HCT116 (cell line): ENCODE measurements at regions not wholly inside any gene's neighbourhood (a gene's known extent, or its start where the extent isn't known, plus 50 kb on each side); places are given as distances from the start of the nearest gene placed in this dataset.

Experiments used
- ATAC-seq: fragments of 200-7000 bp; cut with Tn5 transposase; 2 replicates; pipeline ENCODE4 v1.9.1; 2020; ENCODE audit warnings: mild to moderate bottlenecking, moderate library complexity
- BruUV-seq: library from RNA; stranded (reverse); fragments of 400-500 nt; replicated peaks from 2 replicates; lab custom pipeline; 2021; lab: Mats Ljungman, UMichigan
- CTCF ChIA-PET: fragments of 300-600 bp; sonication (Branson Sonifier 250); formaldehyde crosslinking; loops from one replicate; lab custom pipeline; 2021; ENCODE audit warnings: antibody characterized with exemption; lab: Charles Lee
- POLR2A ChIA-PET: fragments of 300-600, 350-600 bp; sonication (Branson Sonifier 250); formaldehyde crosslinking; loops from one replicate; lab custom pipeline; 2021; ENCODE audit warnings: antibody characterized with exemption; lab: Charles Lee
- RAD21 ChIA-PET, 2 experiments: fragments of 300-600 bp; sonication (Branson Sonifier 250); formaldehyde crosslinking; loops; one replicate each; lab custom pipeline; 2023; ENCODE audit warnings: low total read pairs in 2 of 2; ENCODE audit not compliant: uncharacterized antibody in 2 of 2, unreplicated experiment in 2 of 2, low non-redundant PET in 1 of 2; lab: Charles Lee
- DNase-seq: peaks from one replicate; pipeline ENCODE4 v3.0.0-alpha.2; 2010; ENCODE audit warnings: low read depth, low spot score
- H2AFZ ChIP-seq: fragments of 200-600 bp; shearing (Covaris generic), sonication (generic); 2 replicates; pipeline ENCODE4 v1.6.1; 2017; ENCODE audit warnings: low read depth, mixed run types, mixed read lengths, antibody characterized with exemption, low read length; ENCODE audit not compliant: poor library complexity, severe bottlenecking
- H3K27ac ChIP-seq: 2 replicates; pipeline ENCODE4 v1.5.1; 2012; ENCODE audit warnings: low read depth, low read length
- H3K27me3 ChIP-seq: fragments of 200-600 bp; sonication (generic); 2 replicates; pipeline ENCODE4 v1.6.1; 2016; ENCODE audit warnings: mixed run types, low read length, mixed read lengths; ENCODE audit not compliant: insufficient read depth
- H3K36me3 ChIP-seq, 2 experiments: fragments of 200-500 bp in 1 of 2; fragments of 200-600 bp in 1 of 2; sonication (Bioruptor generic) in 1 of 2; sonication (generic) in 1 of 2; 2 replicates each; pipeline versions ENCODE4 v1.5.1 to v1.6.1; 2014 to 2016; ENCODE audit warnings: low read length in 2 of 2, inconsistent platforms in 1 of 2, mixed read lengths in 1 of 2, mixed run types in 1 of 2; ENCODE audit not compliant: insufficient read depth in 2 of 2, control insufficient read depth in 1 of 2
- H3K4me1 ChIP-seq, 2 experiments: fragments of 200-600 bp in 1 of 2; sonication (generic) in 1 of 2; 2 replicates each; pipeline versions ENCODE4 v1.5.1 to v1.6.1; 2012 to 2017; ENCODE audit warnings: low read length in 2 of 2, inconsistent platforms in 1 of 2, mild to moderate bottlenecking in 1 of 2, mixed read lengths in 1 of 2, mixed run types in 1 of 2, moderate library complexity in 1 of 2; ENCODE audit not compliant: insufficient read depth in 2 of 2, control insufficient read depth in 1 of 2
- H3K4me2 ChIP-seq: fragments of 200-600 bp; sonication (generic); 2 replicates; pipeline ENCODE4 v1.6.1; 2017; ENCODE audit warnings: mixed run types, low read length, mixed read lengths
- H3K4me3 ChIP-seq, 2 experiments: fragments of 200-600 bp in 1 of 2; sonication (generic) in 1 of 2; replicated peaks in 1 of 2; 2 replicates each; pipeline ENCODE4 v1.5.1; 2011 to 2016; ENCODE audit warnings: low read length in 2 of 2, control low read depth in 1 of 2, low read depth in 1 of 2, mild to moderate bottlenecking in 1 of 2, mixed read lengths in 1 of 2, mixed run types in 1 of 2
- H3K79me2 ChIP-seq: fragments of 200-600 bp; sonication (generic); 2 replicates; pipeline ENCODE4 v1.6.1; 2017; ENCODE audit warnings: mild to moderate bottlenecking, mixed run types, low read length, moderate library complexity, mixed read lengths; ENCODE audit not compliant: insufficient read depth
- H3K9ac ChIP-seq: fragments of 200-600 bp; sonication (generic); 2 replicates; pipeline ENCODE4 v1.6.1; 2016; ENCODE audit warnings: low read length, mixed read lengths
- H3K9me2 ChIP-seq: fragments of 200-600 bp; sonication (generic), shearing (Covaris generic); 2 replicates; pipeline ENCODE4 v1.6.1; 2017; ENCODE audit warnings: mixed run types, mild to moderate bottlenecking, moderate library complexity; ENCODE audit not compliant: insufficient read depth
- H3K9me3 ChIP-seq, 2 experiments: fragments of 200-500 bp in 1 of 2; fragments of 200-600 bp in 1 of 2; sonication (Bioruptor generic) in 1 of 2; sonication (generic) in 1 of 2; 2 replicates each; pipeline ENCODE4 v1.6.1; 2014 to 2017; ENCODE audit warnings: low read length in 2 of 2, mixed read lengths in 2 of 2, inconsistent platforms in 1 of 2, low read depth in 1 of 2, mild to moderate bottlenecking in 1 of 2, mixed run types in 1 of 2, moderate library complexity in 1 of 2; ENCODE audit not compliant: control insufficient read depth in 1 of 2, insufficient read depth in 1 of 2
- H4K20me1 ChIP-seq: fragments of 200-600 bp; sonication (generic), shearing (Covaris generic); 2 replicates; pipeline ENCODE4 v1.6.1; 2017; ENCODE audit warnings: mixed run types, mild to moderate bottlenecking, moderate library complexity; ENCODE audit not compliant: insufficient read depth
- CBX3 ChIP-seq: IDR thresholded peaks from 2 replicates; pipeline ENCODE4 v1.6.1; 2012; ENCODE audit warnings: low read depth
- CEBPB ChIP-seq: IDR thresholded peaks from 2 replicates; pipeline ENCODE4 v1.6.1; 2012; ENCODE audit warnings: low read depth
- ELF1 ChIP-seq: IDR thresholded peaks from 2 replicates; pipeline ENCODE4 v1.6.1; 2012; ENCODE audit warnings: low read depth, borderline replicate concordance
- EZH2 ChIP-seq: fragments of 200-600 bp; sonication (generic); IDR thresholded peaks from 2 replicates; pipeline ENCODE4 v1.6.1; 2017; ENCODE audit warnings: antibody characterized with exemption, mixed run types
- EZH2phosphoT487 ChIP-seq: fragments of 200-600 bp; IDR thresholded peaks from 2 replicates; pipeline ENCODE4 v1.6.1; 2018; ENCODE audit warnings: antibody characterized with exemption, borderline replicate concordance
- FOSL1 ChIP-seq: IDR thresholded peaks from 2 replicates; pipeline ENCODE4 v1.6.1; 2012; ENCODE audit warnings: low read depth
- POLR2AphosphoS5 ChIP-seq: IDR thresholded peaks from 2 replicates; pipeline ENCODE4 v1.6.1; 2011; ENCODE audit warnings: mild to moderate bottlenecking, low read depth, low read length, moderate library complexity
- RAD21 ChIP-seq: IDR thresholded peaks from 2 replicates; pipeline ENCODE4 v1.6.1; 2012; ENCODE audit warnings: low read depth, mild to moderate bottlenecking
- SIN3A ChIP-seq: IDR thresholded peaks from 2 replicates; pipeline ENCODE4 v1.6.1; 2012; ENCODE audit warnings: low read depth
- SRF ChIP-seq: IDR thresholded peaks from 2 replicates; pipeline ENCODE4 v1.6.1; 2012; ENCODE audit warnings: low read depth
- YY1 ChIP-seq: IDR thresholded peaks from 2 replicates; pipeline ENCODE4 v1.6.1; 2011; ENCODE audit warnings: low read length, low read depth, moderate library complexity, mild to moderate bottlenecking; ENCODE audit not compliant: insufficient replicate concordance; ENCODE audit errors: extremely low read depth
- ZFX ChIP-seq: fragments of 450-650 bp; IDR thresholded peaks from 2 replicates; pipeline ENCODE4 v1.6.1; 2017
- intact Hi-C: fragments of 100-400 bp; cut with micrococcal nuclease; formaldehyde crosslinking; loops from 2 replicates; pipeline ENCODE4 v1.10.0; 2022
- TF ChIP-seq, protein P1 (sequence below), 3 experiments: fragments of 200-600 bp in 1 of 3; sonication (generic) in 1 of 3; IDR thresholded peaks in 2 of 3; conservative IDR thresholded peaks in 1 of 3; 2 replicates each; pipeline ENCODE4 v1.5.1; 2012 to 2017; ENCODE audit warnings: low read depth in 2 of 3, low read length in 2 of 3, antibody characterized with exemption in 1 of 3, borderline replicate concordance in 1 of 3, control low read depth in 1 of 3, mild to moderate bottlenecking in 1 of 3, mixed read lengths in 1 of 3, mixed run types in 1 of 3, moderate library complexity in 1 of 3; ENCODE audit not compliant: insufficient read depth in 1 of 3
- TF ChIP-seq, protein P2 (sequence below): IDR thresholded peaks from 2 replicates; pipeline ENCODE4 v1.6.1; 2011; ENCODE audit warnings: mild to moderate bottlenecking, low read length, moderate library complexity; ENCODE audit not compliant: insufficient replicate concordance; ENCODE audit errors: extremely low read depth

GRCh38 chr6:92777146-92777740 is 642.1 kb downstream of the EPHA7 start:
- Histone ChIP-seq H3K4me1 (no peaks in the 10 kb centered on the region), H3K9me3 (peaks cover 3 to 12% of the 10 kb centered on the region in 2 experiments; a peak in 1 of 4 replicates), H3K9ac (no peak overlapping the region), H3K4me2 (no peak overlapping the region), H2AFZ (no peak overlapping the region), H3K27ac (no peak overlapping the region), H3K36me3 (no peaks in the 10 kb centered on the region), H3K27me3 (no peaks in the 10 kb centered on the region), H4K20me1 (no peaks in the 10 kb centered on the region), H3K79me2 (no peaks in the 10 kb centered on the region), H3K4me3 (no peak overlapping the region), H3K9me2 (no peaks in the 10 kb centered on the region)
- RAD21 ChIA-PET: no interaction called here
- CTCF ChIA-PET: no interaction called here
- intact Hi-C loops: no loop called here
- POLR2A ChIA-PET: no interaction called here
- ATAC-seq (no peak), DNase-seq (no peak)
- BruUV-seq: no TSS peak
- TF ChIP-seq ELF1 (no peak), CBX3 (no peak), CEBPB (no peak)
- TF ChIP-seq, protein P1, sequence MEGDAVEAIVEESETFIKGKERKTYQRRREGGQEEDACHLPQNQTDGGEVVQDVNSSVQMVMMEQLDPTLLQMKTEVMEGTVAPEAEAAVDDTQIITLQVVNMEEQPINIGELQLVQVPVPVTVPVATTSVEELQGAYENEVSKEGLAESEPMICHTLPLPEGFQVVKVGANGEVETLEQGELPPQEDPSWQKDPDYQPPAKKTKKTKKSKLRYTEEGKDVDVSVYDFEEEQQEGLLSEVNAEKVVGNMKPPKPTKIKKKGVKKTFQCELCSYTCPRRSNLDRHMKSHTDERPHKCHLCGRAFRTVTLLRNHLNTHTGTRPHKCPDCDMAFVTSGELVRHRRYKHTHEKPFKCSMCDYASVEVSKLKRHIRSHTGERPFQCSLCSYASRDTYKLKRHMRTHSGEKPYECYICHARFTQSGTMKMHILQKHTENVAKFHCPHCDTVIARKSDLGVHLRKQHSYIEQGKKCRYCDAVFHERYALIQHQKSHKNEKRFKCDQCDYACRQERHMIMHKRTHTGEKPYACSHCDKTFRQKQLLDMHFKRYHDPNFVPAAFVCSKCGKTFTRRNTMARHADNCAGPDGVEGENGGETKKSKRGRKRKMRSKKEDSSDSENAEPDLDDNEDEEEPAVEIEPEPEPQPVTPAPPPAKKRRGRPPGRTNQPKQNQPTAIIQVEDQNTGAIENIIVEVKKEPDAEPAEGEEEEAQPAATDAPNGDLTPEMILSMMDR (IDR thresholded peaks at IDR 0.05 in 2 of 3, conservative IDR thresholded peaks at IDR 0.05 in 1 of 3; ENCODE audit: borderline replicate concordance in 1 of 3, insufficient read depth in 1 of 3, low read depth in 2 of 3, low read length in 2 of 3): peak in 2 of 3 experiments; percentile 12 to 21; a peak in 2 of 6 replicates

- Histone ChIP-seq H3K9me3 (peaks cover 6 to 10% of the 10 kb centered on the region in 2 experiments; a peak in 2 of 4 replicates), H3K36me3 (no peaks in the 10 kb centered on the region), H3K9me2 (no peaks in the 10 kb centered on the region), H4K20me1 (no peaks in the 10 kb centered on the region), H3K27ac (no peak overlapping the region), H3K79me2 (no peaks in the 10 kb centered on the region), H3K4me1 (no peaks in the 10 kb centered on the region), H3K4me2 (no peak overlapping the region), H3K27me3 (no peaks in the 10 kb centered on the region), H3K4me3 (no peak overlapping the region), H2AFZ (no peak overlapping the region), H3K9ac (no peak overlapping the region)
- intact Hi-C loops: no loop called here
- DNase-seq: no peak
- RAD21 ChIA-PET: no interaction called here
- POLR2A ChIA-PET: no interaction called here
- no TSS peak for BruUV-seq
- CTCF ChIA-PET: no interaction called here
- no peak for ATAC-seq
- TF ChIP-seq SIN3A (no peak), YY1 (no peak), CEBPB (no peak), POLR2AphosphoS5 (no peak), RAD21 (no peak), FOSL1 (no peak), EZH2phosphoT487 (no peak), SRF (no peak), ZFX (no peak), EZH2 (no peak)
- TF ChIP-seq, protein P2, sequence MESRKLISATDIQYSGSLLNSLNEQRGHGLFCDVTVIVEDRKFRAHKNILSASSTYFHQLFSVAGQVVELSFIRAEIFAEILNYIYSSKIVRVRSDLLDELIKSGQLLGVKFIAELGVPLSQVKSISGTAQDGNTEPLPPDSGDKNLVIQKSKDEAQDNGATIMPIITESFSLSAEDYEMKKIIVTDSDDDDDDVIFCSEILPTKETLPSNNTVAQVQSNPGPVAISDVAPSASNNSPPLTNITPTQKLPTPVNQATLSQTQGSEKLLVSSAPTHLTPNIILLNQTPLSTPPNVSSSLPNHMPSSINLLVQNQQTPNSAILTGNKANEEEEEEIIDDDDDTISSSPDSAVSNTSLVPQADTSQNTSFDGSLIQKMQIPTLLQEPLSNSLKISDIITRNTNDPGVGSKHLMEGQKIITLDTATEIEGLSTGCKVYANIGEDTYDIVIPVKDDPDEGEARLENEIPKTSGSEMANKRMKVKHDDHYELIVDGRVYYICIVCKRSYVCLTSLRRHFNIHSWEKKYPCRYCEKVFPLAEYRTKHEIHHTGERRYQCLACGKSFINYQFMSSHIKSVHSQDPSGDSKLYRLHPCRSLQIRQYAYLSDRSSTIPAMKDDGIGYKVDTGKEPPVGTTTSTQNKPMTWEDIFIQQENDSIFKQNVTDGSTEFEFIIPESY: no peak
- TF ChIP-seq, protein P1 (IDR thresholded peaks at IDR 0.05 in 2 of 3, conservative IDR thresholded peaks at IDR 0.05 in 1 of 3; ENCODE audit: borderline replicate concordance in 1 of 3, insufficient read depth in 1 of 3, low read depth in 2 of 3, low read length in 2 of 3): no peak
These were observed 648.8 kb downstream of the EPHA7 start for GRCh38 chr6:92770540-92770939.
